Lower leg skin (tissue), 4 donors: ENCODE measurements at regions not wholly inside any gene's neighbourhood (a gene's known extent, or its start where the extent isn't known, plus 50 kb on each side); places are given as distances from the start of the nearest gene placed in this dataset.

ENCODE experiments used
- DNase-seq, 2 donors: peaks; one replicate each; pipeline ENCODE4 v3.0.0-alpha.2; 2019; ENCODE audit warnings: low spot score in 2 of 2
- H3K4me3 ChIP-seq: fragments of 200-600 bp; sonication (generic); 2 replicates; pipeline ENCODE4 v1.5.1; 2017; ENCODE audit warnings: mild to moderate bottlenecking, low read depth; ENCODE audit not compliant: poor library complexity, severe bottlenecking
- CTCF ChIP-seq, 3 donors: fragments of 450-650 bp; IDR thresholded peaks; one replicate each; pipeline ENCODE4 v1.5.1; 2016; ENCODE audit warnings: antibody characterized with exemption in 3 of 3, mild to moderate bottlenecking in 3 of 3, moderate library complexity in 2 of 3
- POLR2A ChIP-seq, 2 donors: fragments of 450-650 bp; IDR thresholded peaks; one replicate each; pipeline ENCODE4 v1.6.1; 2016 to 2017; ENCODE audit warnings: antibody characterized with exemption in 2 of 2, mild to moderate bottlenecking in 1 of 2, moderate library complexity in 1 of 2
- WGBS, 2 donors: methylation state at CpG; one replicate each; pipeline ENCODE4 v1.1.5; 2018; 5-methylcytosine and 5-hydroxymethylcytosine counted together
- intact Hi-C: fragments of 100-400 bp; cut with DNase I; formaldehyde crosslinking; loops from one replicate; pipeline ENCODE4 v1.15.0; 2023; ENCODE audit warnings: low total_unique reads

GRCh38 chr4:131084997-131085396 is 1989.0 kb downstream of the C4orf33 start:
- intact Hi-C loops = no loop called here

DNA sequence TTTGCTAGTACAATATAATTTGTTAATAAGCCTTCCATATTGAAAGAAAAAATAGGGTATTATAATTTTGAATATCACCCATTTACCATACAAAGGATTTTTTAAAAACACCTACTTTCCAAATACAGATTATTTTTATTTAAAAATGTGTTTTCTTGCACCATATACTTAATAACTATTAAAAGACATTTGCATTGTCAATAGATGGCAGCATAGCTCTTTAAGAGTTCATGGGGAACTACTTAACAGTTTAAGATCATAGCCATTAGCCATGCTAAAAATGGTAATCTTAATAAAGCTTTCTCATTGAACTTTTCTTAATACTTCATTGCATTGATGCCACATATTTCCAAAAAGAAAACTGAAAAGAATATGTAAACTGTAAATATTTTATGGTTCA is 1995.9 kb downstream of the C4orf33 start:
- intact Hi-C loops = no loop called here
- DNase-seq = no peak
- H3K4me3 ChIP-seq = no peak overlapping the region
- no peak for TF ChIP-seq POLR2A (IDR thresholded peaks at IDR 0.05)
- TF ChIP-seq CTCF (IDR thresholded peaks at IDR 0.05) = no peak

More at GRCh38 chr4:131084997-131085396, 1989.0 kb downstream of the C4orf33 start:
- TF ChIP-seq POLR2A (IDR thresholded peaks at IDR 0.05) = no peak
- TF ChIP-seq CTCF (IDR thresholded peaks at IDR 0.05) = no peak
- 82 to 94% methylated on average over 3 of the region's 3 CpGs for WGBS, 2 donors
- H3K4me3 ChIP-seq = no peak overlapping the region
- DNase-seq = no peak

DNA sequence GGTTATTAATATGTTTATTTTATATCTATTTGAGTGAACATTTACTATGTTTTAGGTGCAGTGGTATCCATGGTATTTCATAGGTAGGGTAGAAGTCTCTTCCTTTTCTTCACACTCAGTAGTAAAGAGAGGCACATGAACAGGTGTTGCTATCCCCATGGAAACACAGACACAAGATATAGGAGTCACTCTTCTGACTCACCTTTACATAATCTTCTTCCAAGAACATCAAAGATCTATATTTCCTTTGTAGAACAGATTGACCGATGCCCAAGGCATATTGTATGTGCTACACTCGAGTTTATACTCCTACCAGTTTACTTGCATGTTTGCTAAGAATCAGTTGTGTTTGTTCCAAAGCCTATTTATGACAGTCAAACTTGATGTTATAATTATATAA is 1997.4 kb downstream of the C4orf33 start:
- TF ChIP-seq POLR2A (IDR thresholded peaks at IDR 0.05) (no peak), CTCF (IDR thresholded peaks at IDR 0.05) (no peak)
- no peak overlapping the region for H3K4me3 ChIP-seq
- DNase-seq = no peak
- intact Hi-C loops = no loop called here
- 37 to 51% methylated on average over 2 of the region's 2 CpGs for WGBS, 2 donors

DNA sequence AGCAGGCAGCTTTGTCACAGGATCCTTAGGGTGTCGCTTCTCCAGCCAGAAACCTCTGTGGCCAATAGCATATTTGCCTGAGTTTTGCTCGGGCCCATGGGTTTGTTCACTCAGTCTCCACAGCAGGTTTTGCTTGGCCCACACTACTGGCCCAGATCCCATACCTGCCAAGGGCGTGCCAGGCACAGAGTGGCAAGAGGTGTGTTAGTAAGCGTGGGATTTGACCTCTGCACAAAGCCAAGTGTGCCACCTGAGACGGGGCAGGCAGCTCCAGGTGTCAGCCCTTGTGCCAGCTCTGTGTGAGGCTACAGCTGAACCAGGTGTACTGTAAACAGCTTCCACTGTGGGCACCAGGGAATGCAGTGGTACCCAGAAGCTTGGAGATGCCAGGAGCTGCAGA is 2003.0 kb downstream of the C4orf33 start:
- TF ChIP-seq CTCF (IDR thresholded peaks at IDR 0.05) = no peak
- 56 to 58% methylated on average over 5 of the region's 5 CpGs for WGBS, 2 donors
- no peak overlapping the region for H3K4me3 ChIP-seq
- intact Hi-C loops = no loop called here
- no peak for DNase-seq

DNA sequence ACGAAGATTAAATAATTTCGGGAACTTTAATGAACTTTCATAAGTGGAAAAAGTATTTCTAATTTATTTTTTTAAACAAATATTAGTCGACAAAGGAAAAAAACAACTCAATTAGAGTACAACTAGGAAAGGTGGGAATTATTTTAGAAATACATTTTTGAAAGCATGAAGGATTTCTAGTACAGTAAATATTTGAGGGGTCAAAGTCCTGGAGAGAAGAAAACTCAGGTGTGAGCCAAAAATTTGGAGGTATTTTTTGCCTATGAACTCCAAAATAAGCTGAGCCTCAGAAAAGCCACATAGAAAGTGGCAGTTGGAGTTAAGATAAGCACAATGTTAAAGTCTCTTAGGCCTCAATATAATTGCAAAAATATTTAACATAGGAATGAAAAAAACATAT is 2017.3 kb downstream of the C4orf33 start:
- no peak overlapping the region for H3K4me3 ChIP-seq
- intact Hi-C loops = no loop called here
- 90 to 91% methylated on average over 3 of the region's 3 CpGs for WGBS, 2 donors
- no peak for DNase-seq
- TF ChIP-seq POLR2A (IDR thresholded peaks at IDR 0.05) = no peak
- TF ChIP-seq CTCF (IDR thresholded peaks at IDR 0.05) = no peak

DNA sequence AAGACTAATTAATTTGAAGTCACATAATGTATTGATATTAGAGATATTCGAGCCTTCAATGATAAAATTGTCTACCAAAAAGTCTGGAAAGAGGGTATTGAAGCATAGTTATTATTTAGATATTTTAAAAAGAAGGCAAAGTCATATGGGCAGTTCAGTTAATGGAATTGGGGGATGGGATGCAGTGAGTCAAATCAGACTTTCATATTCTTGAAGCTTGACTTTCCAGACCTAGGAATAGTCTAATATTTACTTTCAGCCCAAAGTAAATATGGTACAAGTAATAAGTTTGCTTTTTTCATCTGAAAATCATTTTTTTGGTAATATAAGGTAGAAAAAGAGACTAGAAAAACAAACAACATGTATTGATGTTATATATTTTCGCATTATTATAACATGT is 2017.8 kb downstream of the C4orf33 start:
- TF ChIP-seq CTCF (IDR thresholded peaks at IDR 0.05) (no peak), POLR2A (IDR thresholded peaks at IDR 0.05) (no peak)
- no peak for DNase-seq
- WGBS, 2 donors = 81 to 87% methylated on average over 2 of the region's 2 CpGs
- H3K4me3 ChIP-seq = no peak overlapping the region
- intact Hi-C loops = no loop called here
